Left lung (tissue), 4 donors: ENCODE measurements at regions not wholly inside any gene's neighbourhood (a gene's known extent, or its start where the extent isn't known, plus 50 kb on each side); places are given as distances from the start of the nearest gene placed in this dataset.

Experiments used
- ATAC-seq: fragments of 200-7000 bp; cut with Tn5 transposase; one replicate; pipeline ENCODE4 v1.9.1; 2020; ENCODE audit warnings: moderate library complexity
- DNase-seq, 4 donors: peaks; one replicate each; pipeline ENCODE4 v3.0.0-alpha.2; 2013 to 2020
- H3K27ac ChIP-seq, 2 donors: fragments of 200-600 bp; sonication (generic) in 1 of 2; one replicate each; pipeline versions ENCODE4 v1.5.0 to v1.8.0; 2020 to 2021
- H3K27me3 ChIP-seq, 2 donors: fragments of 200-600 bp; sonication (generic) in 1 of 2; one replicate each; pipeline versions ENCODE4 v1.5.0 to v1.8.0; 2020 to 2021
- H3K36me3 ChIP-seq, 2 donors: fragments of 200-600 bp; sonication (generic) in 1 of 2; one replicate each; pipeline versions ENCODE4 v1.5.0 to v1.8.0; 2020 to 2021
- H3K4me1 ChIP-seq, 2 donors: fragments of 200-600 bp; one replicate each; pipeline ENCODE4 v1.8.0; 2021
- H3K4me3 ChIP-seq, 2 donors: fragments of 200-600 bp; sonication (generic) in 1 of 2; one replicate each; pipeline versions ENCODE4 v1.5.0 to v1.8.0; 2020 to 2021; ENCODE audit warnings: mild to moderate bottlenecking in 1 of 2
- H3K9me3 ChIP-seq, 2 donors: fragments of 200-600 bp; sonication (generic) in 1 of 2; one replicate each; pipeline versions ENCODE4 v1.5.0 to v1.8.0; 2020 to 2021
- CTCF ChIP-seq, 2 donors: fragments of 200-600 bp; sonication (generic) in 1 of 2; IDR thresholded peaks; one replicate each; pipeline versions ENCODE4 v1.5.0 to v1.8.0; 2021; ENCODE audit warnings: antibody characterized with exemption in 2 of 2
- intact Hi-C, 2 donors: fragments of 100-400 bp; cut with DNase I; formaldehyde crosslinking; loops; one replicate each; pipeline versions ENCODE4 v1.11.2 to v1.14.2; 2022
- donor health status: DM: no; HTN: yes; CAD: no.
- donor health status: DM: no; HTN: no; CAD: no.

GRCh38 chr7:16106869-16107268, 314.5 kb downstream of the CRPPA start:
- Histone ChIP-seq H3K9me3 (peaks cover 0 to 64% of the 10 kb centered on the region in 2 donors), H3K36me3 (no peaks in the 10 kb centered on the region), H3K4me1 (no peaks in the 10 kb centered on the region), H3K27me3 (no peaks in the 10 kb centered on the region), H3K27ac (no peak overlapping the region), H3K4me3 (no peak overlapping the region)
- no peak for TF ChIP-seq CTCF (IDR thresholded peaks at IDR 0.05)
- ATAC-seq (no peak), DNase-seq (no peak)
- intact Hi-C loops, result no loop called here

- Histone ChIP-seq H3K27me3 (no peaks in the 10 kb centered on the region), H3K27ac (no peak overlapping the region), H3K36me3 (no peaks in the 10 kb centered on the region), H3K4me3 (no peak overlapping the region), H3K4me1 (no peaks in the 10 kb centered on the region), H3K9me3 (peaks cover 0 to 67% of the 10 kb centered on the region in 2 donors)
- TF ChIP-seq CTCF (IDR thresholded peaks at IDR 0.05), result no peak
- intact Hi-C loops, result no loop called here
- ATAC-seq, result no peak
- no peak for DNase-seq
Measured at GRCh38 chr7:16106300-16106699, 315.0 kb downstream of the CRPPA start.

GRCh38 chr7:16099302-16099849, 322.0 kb downstream of the CRPPA start:
- intact Hi-C loops, result no loop called here
- H3K27ac ChIP-seq, result no peak overlapping the region
- H3K4me1 ChIP-seq, result no peaks in the 10 kb centered on the region
- TF ChIP-seq CTCF (IDR thresholded peaks at IDR 0.05), result no peak
- no peak overlapping the region for H3K4me3 ChIP-seq
- peak in 1 of 4 donors; percentile 47 for DNase-seq
- no peaks in the 10 kb centered on the region for H3K27me3 ChIP-seq
- H3K36me3 ChIP-seq, result no peaks in the 10 kb centered on the region
- no peak for ATAC-seq
- H3K9me3 ChIP-seq, result peaks cover 0 to 8% of the 10 kb centered on the region in 2 donors

GRCh38 chr7:16098585-16099179, 322.7 kb downstream of the CRPPA start:
- DNase-seq (peak in 1 of 4 donors; percentile 48), ATAC-seq (peak; percentile 54)
- H3K27me3 ChIP-seq, result no peaks in the 10 kb centered on the region
- no peak overlapping the region for H3K27ac ChIP-seq
- H3K4me1 ChIP-seq, result no peaks in the 10 kb centered on the region
- peak; percentile 31 to 68 for TF ChIP-seq CTCF (IDR thresholded peaks at IDR 0.05)
- intact Hi-C loops, result no loop called here
- no peaks in the 10 kb centered on the region for H3K36me3 ChIP-seq
- peaks cover 0 to 6% of the 10 kb centered on the region in 2 donors for H3K9me3 ChIP-seq
- no peak overlapping the region for H3K4me3 ChIP-seq

GRCh38 chr7:16098058-16098457, 323.3 kb downstream of the CRPPA start:
- Histone ChIP-seq H3K27ac (no peak overlapping the region), H3K27me3 (no peaks in the 10 kb centered on the region), H3K4me1 (no peaks in the 10 kb centered on the region), H3K36me3 (no peaks in the 10 kb centered on the region), H3K4me3 (no peak overlapping the region), H3K9me3 (peaks cover 0 to 6% of the 10 kb centered on the region in 2 donors)
- no peak for TF ChIP-seq CTCF (IDR thresholded peaks at IDR 0.05)
- intact Hi-C loops, result no loop called here
- DNase-seq (no peak), ATAC-seq (no peak)
